HFFc6 (cell line): ENCODE measurements at regions not wholly inside any gene's neighbourhood (a gene's known extent, or its start where the extent isn't known, plus 50 kb on each side); places are given as distances from the start of the nearest gene placed in this dataset.

Experiments
- DNase-seq: peaks from one replicate; pipeline ENCODE4 v3.0.0-alpha.2; 2018
- H3K27ac Mint-ChIP-seq: 2 replicates; pipeline ENCODE4 v1.8.0; 2020; ENCODE audit warnings: mild to moderate bottlenecking, mixed read lengths
- H3K27me3 Mint-ChIP-seq: 2 replicates; pipeline ENCODE4 v1.8.0; 2021; ENCODE audit warnings: mild to moderate bottlenecking, moderate library complexity, mixed read lengths; ENCODE audit not compliant: insufficient read depth
- H3K36me3 Mint-ChIP-seq: 2 replicates; pipeline ENCODE4 v1.8.0; 2021; ENCODE audit warnings: low read depth, mixed read lengths
- H3K4me1 Mint-ChIP-seq: 2 replicates; pipeline ENCODE4 v1.8.0; 2020; ENCODE audit warnings: low read depth, mixed read lengths
- H3K4me3 Mint-ChIP-seq: 2 replicates; pipeline ENCODE4 v1.8.0; 2020; ENCODE audit warnings: mild to moderate bottlenecking, moderate library complexity, mixed read lengths
- H3K9me3 Mint-ChIP-seq: 2 replicates; pipeline ENCODE4 v1.8.0; 2020; ENCODE audit warnings: mild to moderate bottlenecking, mixed read lengths
- TF ChIP-seq, protein P1 (sequence below): fragments of 200-600 bp; sonication (generic); IDR thresholded peaks from 2 replicates; pipeline ENCODE4 v1.5.0; 2021; ENCODE audit warnings: antibody characterized with exemption, mild to moderate bottlenecking

DNA sequence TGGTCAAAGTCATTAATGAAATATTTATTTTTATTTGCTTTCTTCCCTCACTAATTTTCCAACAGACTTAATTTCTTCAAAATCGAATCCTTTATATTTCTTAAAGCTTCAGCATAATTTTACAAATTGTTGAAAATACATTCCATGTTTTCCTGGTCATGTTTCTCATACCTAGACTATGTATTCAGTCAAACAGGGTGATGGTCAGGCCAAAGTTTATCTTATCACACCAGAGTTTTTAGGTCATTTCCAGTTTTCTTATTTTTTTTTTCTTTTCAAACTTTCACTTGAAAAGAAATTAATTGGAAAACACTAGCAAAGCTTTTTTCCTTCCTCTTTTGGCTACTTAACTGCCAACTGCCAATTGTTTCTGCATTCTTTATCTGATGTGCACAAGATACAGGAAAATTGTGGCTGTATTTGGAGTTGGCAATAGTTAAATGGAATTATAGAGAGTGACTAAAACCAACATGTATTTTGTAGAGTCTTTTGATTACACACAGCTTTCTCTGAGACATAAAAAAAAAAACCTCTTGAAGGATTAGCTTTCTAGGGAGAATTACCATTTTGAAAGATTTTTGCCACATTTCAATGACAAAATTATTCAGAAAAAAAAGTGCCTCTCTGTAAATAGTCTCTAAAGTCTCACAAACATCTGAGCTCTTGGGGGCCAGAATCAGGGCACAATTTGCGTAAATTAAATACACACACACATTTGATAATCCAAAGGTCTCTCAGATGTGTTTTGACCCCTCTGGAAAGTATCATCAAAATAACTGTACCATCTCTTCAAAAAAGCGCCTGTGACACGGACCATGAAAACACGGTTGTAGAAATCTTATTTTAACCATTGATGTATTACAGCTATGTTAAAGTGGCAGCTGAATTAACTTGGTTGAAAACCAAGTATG is 603.2 kb upstream of the KCNMB2 start:
- no peak overlapping the region for H3K4me3 Mint-ChIP-seq

DNA sequence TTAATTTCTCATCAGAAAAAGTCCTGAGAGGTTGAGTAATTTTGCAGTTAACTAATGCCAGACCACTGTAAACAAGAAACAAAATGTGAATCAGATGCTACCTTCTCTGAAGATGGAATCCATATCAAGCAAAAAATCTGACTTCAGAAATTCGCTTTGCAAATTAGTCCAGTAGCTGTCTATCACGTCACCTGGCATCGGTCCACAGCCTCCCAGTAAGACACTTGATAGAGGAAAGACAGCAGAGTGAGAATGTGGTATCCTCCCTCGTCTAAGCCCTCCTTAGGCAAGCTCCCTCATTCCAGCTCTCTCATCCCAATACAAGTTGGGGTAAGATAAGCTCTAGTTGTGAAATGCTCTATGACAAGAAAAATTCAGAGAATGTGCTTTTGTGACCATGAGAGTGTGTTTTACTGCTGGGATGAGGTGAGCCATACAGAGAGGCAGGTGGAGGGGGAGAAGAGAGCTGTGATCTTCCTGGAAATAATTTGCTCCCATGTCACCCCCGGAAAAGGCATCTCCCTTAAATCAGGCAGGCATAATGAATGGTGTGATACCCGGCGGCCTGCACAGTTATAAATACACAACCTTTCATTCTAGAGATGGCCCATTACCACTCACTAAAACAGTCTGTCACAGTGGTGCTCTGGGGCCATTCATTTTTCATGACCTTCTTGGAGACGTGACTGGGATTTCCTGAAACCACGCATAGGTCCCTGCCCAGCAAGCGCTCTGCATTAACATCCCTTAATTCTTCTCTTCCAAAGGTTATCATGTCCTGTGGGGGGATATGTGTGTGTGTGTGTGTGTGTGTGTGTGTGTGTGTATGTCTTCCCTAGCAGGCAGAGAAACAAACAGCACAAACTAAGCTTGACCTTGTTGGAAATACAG is 602.0 kb upstream of the KCNMB2 start:
- H3K4me1 Mint-ChIP-seq, result peaks cover 56% of the 10 kb centered on the region
- H3K27me3 Mint-ChIP-seq, result no peaks in the 10 kb centered on the region
- peak overlapping the region; percentile 0; the same call in 1 of the 2 replicates for H3K4me3 Mint-ChIP-seq
- H3K36me3 Mint-ChIP-seq, result peaks cover 5% of the 10 kb centered on the region
- H3K9me3 Mint-ChIP-seq, result no peaks in the 10 kb centered on the region
- DNase-seq, result peak; percentile 68
- peak overlapping the region; percentile 4; the same call in 1 of the 2 replicates for H3K27ac Mint-ChIP-seq
- TF ChIP-seq, protein P1, sequence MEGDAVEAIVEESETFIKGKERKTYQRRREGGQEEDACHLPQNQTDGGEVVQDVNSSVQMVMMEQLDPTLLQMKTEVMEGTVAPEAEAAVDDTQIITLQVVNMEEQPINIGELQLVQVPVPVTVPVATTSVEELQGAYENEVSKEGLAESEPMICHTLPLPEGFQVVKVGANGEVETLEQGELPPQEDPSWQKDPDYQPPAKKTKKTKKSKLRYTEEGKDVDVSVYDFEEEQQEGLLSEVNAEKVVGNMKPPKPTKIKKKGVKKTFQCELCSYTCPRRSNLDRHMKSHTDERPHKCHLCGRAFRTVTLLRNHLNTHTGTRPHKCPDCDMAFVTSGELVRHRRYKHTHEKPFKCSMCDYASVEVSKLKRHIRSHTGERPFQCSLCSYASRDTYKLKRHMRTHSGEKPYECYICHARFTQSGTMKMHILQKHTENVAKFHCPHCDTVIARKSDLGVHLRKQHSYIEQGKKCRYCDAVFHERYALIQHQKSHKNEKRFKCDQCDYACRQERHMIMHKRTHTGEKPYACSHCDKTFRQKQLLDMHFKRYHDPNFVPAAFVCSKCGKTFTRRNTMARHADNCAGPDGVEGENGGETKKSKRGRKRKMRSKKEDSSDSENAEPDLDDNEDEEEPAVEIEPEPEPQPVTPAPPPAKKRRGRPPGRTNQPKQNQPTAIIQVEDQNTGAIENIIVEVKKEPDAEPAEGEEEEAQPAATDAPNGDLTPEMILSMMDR, result no peak

More for the DNA sequence above, 603.2 kb upstream of the KCNMB2 start:
- H3K4me1 Mint-ChIP-seq, result peaks cover 66% of the 10 kb centered on the region
- DNase-seq, result peak; percentile 30
- H3K36me3 Mint-ChIP-seq, result peaks cover 6% of the 10 kb centered on the region
- H3K27ac Mint-ChIP-seq, result 0 out of 2 replicates have a peak overlapping the region, but pooled peaks have one; percentile 14
- no peaks in the 10 kb centered on the region for H3K9me3 Mint-ChIP-seq
- TF ChIP-seq, protein P1, result no peak
- no peaks in the 10 kb centered on the region for H3K27me3 Mint-ChIP-seq

DNA sequence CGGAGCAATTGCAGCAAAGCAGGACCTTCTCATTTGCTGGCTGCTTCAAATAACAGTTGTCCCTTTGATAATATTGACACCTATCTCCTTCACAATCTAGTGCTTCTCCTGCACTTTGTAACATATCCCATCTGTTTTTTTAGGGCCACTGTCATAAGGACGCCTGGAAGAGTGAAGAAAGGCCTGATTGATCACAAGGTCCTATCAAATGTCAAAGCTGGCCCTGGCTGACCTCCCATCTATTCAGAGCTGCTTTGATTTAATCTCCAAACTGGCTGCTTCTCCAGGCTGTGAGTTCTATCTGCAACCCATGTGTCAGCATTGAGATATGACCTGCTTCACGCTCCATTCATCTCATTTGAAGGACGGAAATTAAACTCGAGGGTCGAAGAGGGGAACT is 601.2 kb upstream of the KCNMB2 start:
- H3K27ac Mint-ChIP-seq, result no peak overlapping the region
- no peaks in the 10 kb centered on the region for H3K36me3 Mint-ChIP-seq
- no peak overlapping the region for H3K4me3 Mint-ChIP-seq
- TF ChIP-seq, protein P1, result no peak
- peaks cover 50% of the 10 kb centered on the region for H3K4me1 Mint-ChIP-seq
- H3K27me3 Mint-ChIP-seq, result no peaks in the 10 kb centered on the region
- H3K9me3 Mint-ChIP-seq, result no peaks in the 10 kb centered on the region
- DNase-seq, result no peak

DNA sequence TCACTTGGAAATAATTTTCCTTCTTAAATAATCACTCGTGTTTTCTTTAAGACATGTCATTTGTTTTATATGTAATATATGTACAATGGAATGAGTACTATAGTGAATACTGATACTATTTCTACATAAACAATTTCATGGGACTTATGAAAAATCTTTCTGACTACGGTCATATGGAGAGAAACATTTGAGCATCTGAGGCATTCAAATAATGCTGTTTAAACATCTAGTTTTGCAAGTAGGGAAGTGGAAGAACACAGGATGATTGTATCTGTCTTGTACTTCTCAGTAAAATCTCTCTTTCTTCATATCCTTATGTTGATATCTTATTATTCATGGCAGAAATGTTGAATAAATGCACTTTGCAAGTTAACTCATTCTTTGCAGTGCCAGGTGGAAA is 599.5 kb upstream of the KCNMB2 start:
- H3K27ac Mint-ChIP-seq, result no peak overlapping the region
- TF ChIP-seq, protein P1, result no peak
- no peaks in the 10 kb centered on the region for H3K9me3 Mint-ChIP-seq
- no peak overlapping the region for H3K4me3 Mint-ChIP-seq
- H3K27me3 Mint-ChIP-seq, result no peaks in the 10 kb centered on the region
- peaks cover 36% of the 10 kb centered on the region for H3K4me1 Mint-ChIP-seq
- DNase-seq, result no peak
- no peaks in the 10 kb centered on the region for H3K36me3 Mint-ChIP-seq

DNA sequence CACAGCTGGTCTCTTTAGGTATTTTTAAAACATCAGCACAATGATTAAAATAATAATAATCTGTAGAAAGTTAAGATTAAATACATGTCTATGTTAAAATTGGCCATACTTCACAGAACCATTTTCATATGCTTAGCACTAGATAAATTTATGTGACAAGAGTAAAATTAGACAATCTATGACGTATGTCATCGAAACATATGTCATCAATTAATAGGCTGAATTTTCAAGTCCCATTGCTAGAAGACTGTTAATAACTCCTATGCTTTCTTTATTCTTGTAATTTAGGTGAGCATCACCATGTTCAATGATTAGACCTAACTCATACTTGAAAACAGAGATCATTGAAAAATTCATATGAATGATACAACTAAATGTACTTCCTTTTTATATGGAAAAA is 593.3 kb upstream of the KCNMB2 start:
- H3K4me1 Mint-ChIP-seq, result peaks cover 10% of the 10 kb centered on the region
- no peaks in the 10 kb centered on the region for H3K9me3 Mint-ChIP-seq
- 0 out of 2 replicates have a peak, but pooled peaks cover 3% of the 10 kb centered on the region for H3K36me3 Mint-ChIP-seq
- DNase-seq, result no peak
- no peak overlapping the region for H3K4me3 Mint-ChIP-seq
- H3K27me3 Mint-ChIP-seq, result no peaks in the 10 kb centered on the region
- no peak overlapping the region for H3K27ac Mint-ChIP-seq
- TF ChIP-seq, protein P1, result no peak
